ENCODE measurements at regions not wholly inside any gene's neighbourhood (a gene's known extent, or its start where the extent isn't known, plus 50 kb on each side); places are given as distances from the start of the nearest gene placed in this dataset.

GRCh38 chr20:41769592-41770018 is 151.4 kb upstream of the CHD6 start:
- no peak for TF ChIP-seq SIRT6 (IDR thresholded peaks at IDR 0.05; ENCODE audit: low read length)
- TF ChIP-seq GTF2F1 (IDR thresholded peaks at IDR 0.05; ENCODE audit: borderline replicate concordance, low read depth, low read length) = no peak
- TF ChIP-seq MAX (IDR thresholded peaks at IDR 0.05) = no peak
- TF ChIP-seq POU5F1 (IDR thresholded peaks at IDR 0.05; ENCODE audit: low read depth, low read length) = no peak
- TF ChIP-seq ZNF274 (IDR thresholded peaks at IDR 0.05; ENCODE audit: borderline replicate concordance, extremely low read depth, low read length) = no peak
- TF ChIP-seq EP300 (IDR thresholded peaks at IDR 0.05; ENCODE audit: borderline replicate concordance in 1 of 2, low read depth in 2 of 2, low read length in 2 of 2) = 0 out of 3 replicates have a peak, but pooled peaks of 1 of the 2 experiments have one; percentile 53
- no peak for TF ChIP-seq CTCF (IDR thresholded peaks at IDR 0.05; ENCODE audit: control extremely low read depth in 1 of 3, insufficient read depth in 1 of 3, low read depth in 1 of 3, low read length in 3 of 3)
- TF ChIP-seq CHD1 (IDR thresholded peaks at IDR 0.05; ENCODE audit: low read depth, low read length) = no peak
- no peak for TF ChIP-seq POLR2A (IDR thresholded peaks at IDR 0.05; ENCODE audit: control extremely low read depth in 1 of 2, low read depth in 2 of 2, low read length in 2 of 2)
- no peak for TF ChIP-seq POLR2AphosphoS5 (IDR thresholded peaks at IDR 0.05; ENCODE audit: low read depth, low read length)
- no peak for TF ChIP-seq EZH2 (IDR thresholded peaks at IDR 0.05; ENCODE audit: low read depth, low read length, severe bottlenecking)
- TF ChIP-seq MAFK (IDR thresholded peaks at IDR 0.05; ENCODE audit: low read depth, low read length) = no peak
- no peak for TF ChIP-seq EGR1 (IDR thresholded peaks at IDR 0.05; ENCODE audit: borderline replicate concordance, low read depth, low read length)

All from H1 (cell line).